Suprapubic skin (tissue), 3 donors: ENCODE measurements at regions not wholly inside any gene's neighbourhood (a gene's known extent, or its start where the extent isn't known, plus 50 kb on each side); places are given as distances from the start of the nearest gene placed in this dataset.

Experiments used
- CTCF ChIP-seq, 2 donors: fragments of 200-600 bp in 1 of 2; fragments of 450-650 bp in 1 of 2; sonication (generic) in 1 of 2; IDR thresholded peaks; one replicate each; pipeline ENCODE4 v1.5.1; 2016 to 2019; ENCODE audit warnings: antibody characterized with exemption in 2 of 2, mild to moderate bottlenecking in 1 of 2, moderate library complexity in 1 of 2
- EP300 ChIP-seq: sonication (generic); formaldehyde crosslinking; IDR thresholded peaks from one replicate; pipeline ENCODE4 v1.6.1; 2017; ENCODE audit warnings: antibody characterized with exemption
- POLR2A ChIP-seq, 2 donors: fragments of 450-650 bp; IDR thresholded peaks; one replicate each; pipeline ENCODE4 v1.6.1; 2017; ENCODE audit warnings: antibody characterized with exemption in 2 of 2, mild to moderate bottlenecking in 2 of 2, moderate library complexity in 2 of 2

- TF ChIP-seq EP300 (no peak), POLR2A (IDR thresholded peaks at IDR 0.05) (no peak), CTCF (IDR thresholded peaks at IDR 0.05) (no peak)
Observed at GRCh38 chr9:103978396-103978795, 115.7 kb upstream of the SMC2 start.
